ENCODE measurements at regions not wholly inside any gene's neighbourhood (a gene's known extent, or its start where the extent isn't known, plus 50 kb on each side); places are given as distances from the start of the nearest gene placed in this dataset.

DNA sequence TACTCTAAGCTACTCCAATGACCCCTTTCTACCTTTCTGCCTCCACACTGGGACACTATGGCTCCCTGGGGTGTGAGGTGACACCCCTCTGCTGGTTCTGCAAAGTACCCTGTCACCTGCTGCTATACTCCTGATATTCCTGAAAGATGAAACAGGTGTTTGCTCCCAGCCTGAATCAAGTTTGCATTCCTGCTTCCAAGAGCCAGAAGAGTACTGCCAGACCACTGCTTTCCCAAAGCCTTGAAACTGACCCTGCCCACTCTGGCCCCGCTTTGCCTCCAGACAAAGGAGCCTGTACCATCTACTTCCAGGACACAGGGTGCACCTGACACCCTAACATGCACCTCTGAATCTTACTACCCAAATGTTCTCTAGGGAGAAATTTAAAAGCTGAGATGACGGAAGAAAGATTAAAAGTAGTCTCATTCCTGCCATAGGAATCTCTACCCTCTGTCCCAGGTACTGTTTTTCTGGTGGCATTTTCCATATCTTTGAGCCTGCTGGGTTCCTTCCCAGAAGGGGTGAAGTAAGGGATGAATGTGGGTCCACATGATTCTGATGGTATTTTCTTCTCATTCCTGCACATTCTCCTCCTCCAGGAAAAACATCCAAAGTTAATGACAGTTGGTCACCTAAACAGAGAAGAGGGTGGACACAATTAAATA, 70.3 kb upstream of the DUSP10 start:
- H2BK20ac ChIP-seq (ENCODE audit: low read length), result no peak overlapping the region
- 90% methylated on average over 2 of the region's 2 CpGs; no CpG with 5 or more reads in 1 of the 2 experiments for WGBS, 2 experiments (ENCODE audit: extremely low coverage in 1 of 2, insufficient coverage in 1 of 2, insufficient read length in 1 of 2, insufficient replicate concordance in 2 of 2, low coverage in 1 of 2, low lambda C conversion rate in 2 of 2, missing lambda C conversion rate in 1 of 2)

More for the DNA sequence above, 70.3 kb upstream of the DUSP10 start:
- CTCF ChIA-PET (ENCODE audit: partially characterized antibody), result no interaction called here
- POLR2A ChIA-PET (ENCODE audit: partially characterized antibody), result no interaction called here
- no peak overlapping the region for H2BK5ac ChIP-seq (ENCODE audit: low read depth, low read length)
- H3K14ac ChIP-seq (ENCODE audit: insufficient read length), result no peak overlapping the region
- no peak overlapping the region for H2BK15ac ChIP-seq (ENCODE audit: low read length)
- no peak overlapping the region for H3K18ac ChIP-seq (ENCODE audit: extremely low read depth, low read length)
- H3K4me3 ChIP-seq (ENCODE audit: extremely low read depth in 1 of 4, insufficient read depth in 2 of 4, low read depth in 3 of 4, low read length in 4 of 4), result no peak overlapping the region
- H3K9me3 ChIP-seq (ENCODE audit: insufficient read depth in 2 of 2, low read depth in 1 of 2, low read length in 1 of 2), result no peaks in the 10 kb centered on the region
- H3K4ac ChIP-seq (replicated peaks; ENCODE audit: insufficient read length, low read depth, low read length), result no peak overlapping the region
- H3K4me2 ChIP-seq (ENCODE audit: insufficient read depth in 1 of 2, low read depth in 2 of 2, low read length in 2 of 2), result no peak overlapping the region
- H4K91ac ChIP-seq (replicated peaks; ENCODE audit: insufficient read length, low read length), result no peak overlapping the region
- FAIRE-seq (no peak), DNase-seq (ENCODE audit: low read depth in 1 of 2, low spot score in 2 of 2) (no peak)
- no peaks in the 10 kb centered on the region for H3K27me3 ChIP-seq (replicated peaks in 1 of 4; ENCODE audit: control insufficient read depth in 3 of 4, extremely low read depth in 1 of 4, insufficient read depth in 3 of 4, low read length in 3 of 4)
- H4K5ac ChIP-seq (ENCODE audit: insufficient read length, low read depth, low read length), result no peak overlapping the region
- no peak overlapping the region for H3K27ac ChIP-seq (ENCODE audit: low read depth, low read length)
- TF ChIP-seq JUND (IDR thresholded peaks at IDR 0.05; ENCODE audit: low read length), result no peak
- TF ChIP-seq BCL11A (IDR thresholded peaks at IDR 0.05; ENCODE audit: low read depth in 2 of 2, low read length in 2 of 2), result no peak
- no peak for TF ChIP-seq HDAC6 (IDR thresholded peaks at IDR 0.05; ENCODE audit: low read depth, low read length)
- TF ChIP-seq RBBP5 (IDR thresholded peaks at IDR 0.05; ENCODE audit: borderline replicate concordance, low read depth, low read length), result no peak
- TF ChIP-seq YY1 (IDR thresholded peaks at IDR 0.05; ENCODE audit: low read depth, low read length), result no peak
- TF ChIP-seq CTBP2 (IDR thresholded peaks at IDR 0.05; ENCODE audit: borderline replicate concordance, insufficient read depth, insufficient read length, low read length), result no peak
- TF ChIP-seq, protein P1, sequence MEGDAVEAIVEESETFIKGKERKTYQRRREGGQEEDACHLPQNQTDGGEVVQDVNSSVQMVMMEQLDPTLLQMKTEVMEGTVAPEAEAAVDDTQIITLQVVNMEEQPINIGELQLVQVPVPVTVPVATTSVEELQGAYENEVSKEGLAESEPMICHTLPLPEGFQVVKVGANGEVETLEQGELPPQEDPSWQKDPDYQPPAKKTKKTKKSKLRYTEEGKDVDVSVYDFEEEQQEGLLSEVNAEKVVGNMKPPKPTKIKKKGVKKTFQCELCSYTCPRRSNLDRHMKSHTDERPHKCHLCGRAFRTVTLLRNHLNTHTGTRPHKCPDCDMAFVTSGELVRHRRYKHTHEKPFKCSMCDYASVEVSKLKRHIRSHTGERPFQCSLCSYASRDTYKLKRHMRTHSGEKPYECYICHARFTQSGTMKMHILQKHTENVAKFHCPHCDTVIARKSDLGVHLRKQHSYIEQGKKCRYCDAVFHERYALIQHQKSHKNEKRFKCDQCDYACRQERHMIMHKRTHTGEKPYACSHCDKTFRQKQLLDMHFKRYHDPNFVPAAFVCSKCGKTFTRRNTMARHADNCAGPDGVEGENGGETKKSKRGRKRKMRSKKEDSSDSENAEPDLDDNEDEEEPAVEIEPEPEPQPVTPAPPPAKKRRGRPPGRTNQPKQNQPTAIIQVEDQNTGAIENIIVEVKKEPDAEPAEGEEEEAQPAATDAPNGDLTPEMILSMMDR (IDR thresholded peaks at IDR 0.05; ENCODE audit: control extremely low read depth in 1 of 3, insufficient read depth in 1 of 3, low read depth in 1 of 3, low read length in 3 of 3), result no peak
- no peak for TF ChIP-seq SIRT6 (IDR thresholded peaks at IDR 0.05; ENCODE audit: low read length)
- no peak for TF ChIP-seq EGR1 (IDR thresholded peaks at IDR 0.05; ENCODE audit: borderline replicate concordance, low read depth, low read length)
- TF ChIP-seq SP4 (IDR thresholded peaks at IDR 0.05; ENCODE audit: low read length), result no peak
- H3K23me2 ChIP-seq (ENCODE audit: low read depth, low read length), result no peaks in the 10 kb centered on the region
- peaks cover 0 to 4% (median 0%) of the 10 kb centered on the region in 4 experiments; a peak in 1 of 7 replicates for H3K4me1 ChIP-seq (replicated peaks in 1 of 4; ENCODE audit: control insufficient read depth in 3 of 4, insufficient read depth in 4 of 4, low read length in 3 of 4)
- no peak overlapping the region for H2AFZ ChIP-seq (ENCODE audit: low read length)
- H4K8ac ChIP-seq (ENCODE audit: extremely low read depth, insufficient read depth, low read length), result no peak overlapping the region
- H2AK5ac ChIP-seq (ENCODE audit: low read depth, low read length), result no peak overlapping the region
- no peak overlapping the region for H3K56ac ChIP-seq (replicated peaks; ENCODE audit: insufficient read length, low read depth, low read length)
- no peaks in the 10 kb centered on the region for H4K20me1 ChIP-seq (replicated peaks in 1 of 2; ENCODE audit: control insufficient read depth in 1 of 2, insufficient read depth in 2 of 2, low read length in 2 of 2)
- no peak overlapping the region for H3K23ac ChIP-seq (ENCODE audit: insufficient read length)
- H3K9ac ChIP-seq (replicated peaks in 1 of 4; ENCODE audit: extremely low read depth in 1 of 4, low read depth in 3 of 4, low read length in 3 of 4), result no peak overlapping the region
- H2BK120ac ChIP-seq (replicated peaks; ENCODE audit: low read depth, low read length), result no peak overlapping the region
- no peaks in the 10 kb centered on the region for H3K79me1 ChIP-seq (ENCODE audit: low read depth, low read length)
- H3K36me3 ChIP-seq (ENCODE audit: control insufficient read depth in 2 of 4, insufficient read depth in 4 of 4, low read length in 3 of 4), result no peaks in the 10 kb centered on the region
- no peaks in the 10 kb centered on the region for H3K79me2 ChIP-seq (ENCODE audit: control insufficient read depth in 1 of 2, insufficient read depth in 2 of 2, low read length in 2 of 2)
- no peak overlapping the region for H2BK12ac ChIP-seq (ENCODE audit: low read depth, low read length)

All from H1 (cell line).